ENCODE measurements at regions not wholly inside any gene's neighbourhood (a gene's known extent, or its start where the extent isn't known, plus 50 kb on each side); places are given as distances from the start of the nearest gene placed in this dataset.

GRCh38 chr11:37109286-37109585 lies 511.2 kb upstream of the RAG2 start:
- no peak overlapping the region for H3K4me3 Mint-ChIP-seq (ENCODE audit: low read depth)
- H3K27me3 Mint-ChIP-seq = no peaks in the 10 kb centered on the region
- no peaks in the 10 kb centered on the region for H3K4me1 Mint-ChIP-seq (ENCODE audit: low read depth)
- TF ChIP-seq CTCF (IDR thresholded peaks at IDR 0.05; ENCODE audit: unreplicated experiment) = no peak
- DNase-seq (ENCODE audit: low spot score, unreplicated experiment) = no peak
- no peak overlapping the region for H3K27ac Mint-ChIP-seq
- no peaks in the 10 kb centered on the region for H3K36me3 Mint-ChIP-seq (ENCODE audit: insufficient read depth)
- no peaks in the 10 kb centered on the region for H3K9me3 Mint-ChIP-seq (ENCODE audit: low read depth)

GRCh38 chr11:37108436-37109285 lies 510.6 kb upstream of the RAG2 start:
- Mint-ChIP-seq H3K27me3 (no peaks in the 10 kb centered on the region), H3K4me1 (ENCODE audit: low read depth) (no peaks in the 10 kb centered on the region), H3K9me3 (ENCODE audit: low read depth) (no peaks in the 10 kb centered on the region), H3K27ac (no peak overlapping the region), H3K4me3 (ENCODE audit: low read depth) (no peak overlapping the region), H3K36me3 (ENCODE audit: insufficient read depth) (no peaks in the 10 kb centered on the region)
- TF ChIP-seq CTCF (IDR thresholded peaks at IDR 0.05; ENCODE audit: unreplicated experiment) = no peak
- DNase-seq (ENCODE audit: low spot score, unreplicated experiment) = no peak

- no peaks in the 10 kb centered on the region for H3K36me3 Mint-ChIP-seq (ENCODE audit: insufficient read depth)
- TF ChIP-seq CTCF (IDR thresholded peaks at IDR 0.05; ENCODE audit: unreplicated experiment) = no peak
- no peaks in the 10 kb centered on the region for H3K9me3 Mint-ChIP-seq (ENCODE audit: low read depth)
- H3K27ac Mint-ChIP-seq = no peak overlapping the region
- no peaks in the 10 kb centered on the region for H3K4me1 Mint-ChIP-seq (ENCODE audit: low read depth)
- no peak for DNase-seq (ENCODE audit: low spot score, unreplicated experiment)
- H3K4me3 Mint-ChIP-seq (ENCODE audit: low read depth) = no peak overlapping the region
- no peaks in the 10 kb centered on the region for H3K27me3 Mint-ChIP-seq
Observed at GRCh38 chr11:37107831-37108230, 509.8 kb upstream of the RAG2 start.

- Mint-ChIP-seq H3K36me3 (ENCODE audit: insufficient read depth) (no peaks in the 10 kb centered on the region), H3K27me3 (no peaks in the 10 kb centered on the region), H3K27ac (no peak overlapping the region), H3K9me3 (ENCODE audit: low read depth) (peaks cover 2% of the 10 kb centered on the region), H3K4me3 (ENCODE audit: low read depth) (no peak overlapping the region), H3K4me1 (ENCODE audit: low read depth) (no peaks in the 10 kb centered on the region)
- no peak for DNase-seq (ENCODE audit: low spot score, unreplicated experiment)
- TF ChIP-seq CTCF (IDR thresholded peaks at IDR 0.05; ENCODE audit: unreplicated experiment) = no peak
Observed at GRCh38 chr11:37107415-37107814, 509.4 kb upstream of the RAG2 start.

- no peak for TF ChIP-seq CTCF (IDR thresholded peaks at IDR 0.05; ENCODE audit: unreplicated experiment)
- no peak for DNase-seq (ENCODE audit: low spot score, unreplicated experiment)
- Mint-ChIP-seq H3K36me3 (ENCODE audit: insufficient read depth) (no peaks in the 10 kb centered on the region), H3K27ac (no peak overlapping the region), H3K4me3 (ENCODE audit: low read depth) (no peak overlapping the region), H3K27me3 (no peaks in the 10 kb centered on the region), H3K4me1 (ENCODE audit: low read depth) (no peaks in the 10 kb centered on the region), H3K9me3 (ENCODE audit: low read depth) (peaks cover 6% of the 10 kb centered on the region)
Observed at GRCh38 chr11:37105427-37105826, 507.4 kb upstream of the RAG2 start.
